ENCODE measurements at regions not wholly inside any gene's neighbourhood (a gene's known extent, or its start where the extent isn't known, plus 50 kb on each side); places are given as distances from the start of the nearest gene placed in this dataset.

GRCh38 chr6:159582736-159583135 is 110.3 kb downstream of the SOD2 start:
- Histone ChIP-seq H3K27me3 (no peaks in the 10 kb centered on the region), H3K9me3 (no peaks in the 10 kb centered on the region), H3K27ac (no peak overlapping the region), H3K4me3 (no peak overlapping the region), H3K36me3 (no peaks in the 10 kb centered on the region), H3K4me1 (no peaks in the 10 kb centered on the region)
- DNase-seq: no peak
- no peak for TF ChIP-seq POLR2A (IDR thresholded peaks at IDR 0.05)
- TF ChIP-seq, protein P1, sequence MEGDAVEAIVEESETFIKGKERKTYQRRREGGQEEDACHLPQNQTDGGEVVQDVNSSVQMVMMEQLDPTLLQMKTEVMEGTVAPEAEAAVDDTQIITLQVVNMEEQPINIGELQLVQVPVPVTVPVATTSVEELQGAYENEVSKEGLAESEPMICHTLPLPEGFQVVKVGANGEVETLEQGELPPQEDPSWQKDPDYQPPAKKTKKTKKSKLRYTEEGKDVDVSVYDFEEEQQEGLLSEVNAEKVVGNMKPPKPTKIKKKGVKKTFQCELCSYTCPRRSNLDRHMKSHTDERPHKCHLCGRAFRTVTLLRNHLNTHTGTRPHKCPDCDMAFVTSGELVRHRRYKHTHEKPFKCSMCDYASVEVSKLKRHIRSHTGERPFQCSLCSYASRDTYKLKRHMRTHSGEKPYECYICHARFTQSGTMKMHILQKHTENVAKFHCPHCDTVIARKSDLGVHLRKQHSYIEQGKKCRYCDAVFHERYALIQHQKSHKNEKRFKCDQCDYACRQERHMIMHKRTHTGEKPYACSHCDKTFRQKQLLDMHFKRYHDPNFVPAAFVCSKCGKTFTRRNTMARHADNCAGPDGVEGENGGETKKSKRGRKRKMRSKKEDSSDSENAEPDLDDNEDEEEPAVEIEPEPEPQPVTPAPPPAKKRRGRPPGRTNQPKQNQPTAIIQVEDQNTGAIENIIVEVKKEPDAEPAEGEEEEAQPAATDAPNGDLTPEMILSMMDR (IDR thresholded peaks at IDR 0.05): no peak
- intact Hi-C loops (cut with DNase I; ENCODE audit: low total_unique reads): no loop called here

GRCh38 chr6:159578629-159579028 is 114.4 kb downstream of the SOD2 start:
- no peaks in the 10 kb centered on the region for H3K36me3 ChIP-seq
- no peak overlapping the region for H3K27ac ChIP-seq
- no peaks in the 10 kb centered on the region for H3K4me1 ChIP-seq
- TF ChIP-seq, protein P1 (IDR thresholded peaks at IDR 0.05): no peak
- TF ChIP-seq POLR2A (IDR thresholded peaks at IDR 0.05): no peak
- H3K4me3 ChIP-seq: no peak overlapping the region
- no peaks in the 10 kb centered on the region for H3K9me3 ChIP-seq
- no peaks in the 10 kb centered on the region for H3K27me3 ChIP-seq
- intact Hi-C loops (cut with DNase I; ENCODE audit: low total_unique reads): no loop called here
- DNase-seq: no peak

DNA sequence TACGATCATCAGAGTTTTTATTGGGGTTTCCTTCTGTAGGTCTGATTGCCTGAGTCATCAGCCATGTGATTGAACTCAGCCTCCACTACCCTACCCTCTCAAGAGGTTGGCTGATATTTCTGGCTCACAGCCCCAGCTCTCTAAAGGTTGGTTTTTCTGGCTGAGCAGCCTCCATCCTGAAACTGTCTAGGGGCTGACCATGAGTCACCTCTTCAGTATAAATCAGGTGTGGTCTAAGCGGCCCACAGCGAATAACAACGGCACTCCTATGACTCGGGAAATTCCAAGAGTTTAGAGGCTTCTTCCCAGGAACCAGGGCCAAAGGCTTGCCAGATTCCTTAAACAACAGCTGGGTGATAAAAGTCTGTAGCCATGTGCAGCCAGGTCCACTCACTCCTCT is 115.5 kb downstream of the SOD2 start:
- no peak overlapping the region for H3K27ac ChIP-seq
- DNase-seq: no peak
- intact Hi-C loops (cut with DNase I; ENCODE audit: low total_unique reads): no loop called here
- no peaks in the 10 kb centered on the region for H3K27me3 ChIP-seq
- no peaks in the 10 kb centered on the region for H3K36me3 ChIP-seq
- H3K9me3 ChIP-seq: no peaks in the 10 kb centered on the region
- no peaks in the 10 kb centered on the region for H3K4me1 ChIP-seq
- no peak overlapping the region for H3K4me3 ChIP-seq
- no peak for TF ChIP-seq POLR2A (IDR thresholded peaks at IDR 0.05)
- TF ChIP-seq, protein P1 (IDR thresholded peaks at IDR 0.05): no peak

- intact Hi-C loops (cut with DNase I; ENCODE audit: low total_unique reads): no loop called here
- H3K9me3 ChIP-seq: no peaks in the 10 kb centered on the region
- no peaks in the 10 kb centered on the region for H3K36me3 ChIP-seq
- DNase-seq: no peak
- no peak overlapping the region for H3K4me3 ChIP-seq
- TF ChIP-seq, protein P1 (IDR thresholded peaks at IDR 0.05): no peak
- TF ChIP-seq POLR2A (IDR thresholded peaks at IDR 0.05): no peak
- no peaks in the 10 kb centered on the region for H3K4me1 ChIP-seq
- H3K27ac ChIP-seq: no peak overlapping the region
- H3K27me3 ChIP-seq: no peaks in the 10 kb centered on the region
These were observed 120.5 kb downstream of the SOD2 start for GRCh38 chr6:159572439-159573110.

- no peaks in the 10 kb centered on the region for H3K27me3 ChIP-seq
These were observed 127.8 kb downstream of the SOD2 start for GRCh38 chr6:159565181-159565710.

More at GRCh38 chr6:159565181-159565710, 127.8 kb downstream of the SOD2 start:
- intact Hi-C loops (cut with DNase I; ENCODE audit: low total_unique reads): no loop called here
- no peak for DNase-seq
- Histone ChIP-seq H3K4me1 (peaks cover 0 to 5% of the 10 kb centered on the region in 2 donors), H3K9me3 (no peaks in the 10 kb centered on the region), H3K4me3 (no peak overlapping the region), H3K36me3 (no peaks in the 10 kb centered on the region), H3K27ac (peak overlapping the region in 1 of 2 donors; percentile 27)
- TF ChIP-seq, protein P1 (IDR thresholded peaks at IDR 0.05): no peak
- no peak for TF ChIP-seq POLR2A (IDR thresholded peaks at IDR 0.05)
